Activated CD8-positive, alpha-beta T cell treated with anti-CD3 and anti-CD28 coated beads for 36 hours (primary cell): ENCODE measurements at regions not wholly inside any gene's neighbourhood (a gene's known extent, or its start where the extent isn't known, plus 50 kb on each side); places are given as distances from the start of the nearest gene placed in this dataset.

ENCODE experiments used
- ATAC-seq: fragments of 200-7000 bp; cut with Tn5 transposase; one replicate; pipeline ENCODE4 v1.10.0; 2021; ENCODE audit warnings: mild to moderate bottlenecking, moderate library complexity
- CTCF ChIA-PET: fragments of 350-600 bp; sonication (Branson Sonifier 250); formaldehyde crosslinking; loops from one replicate; lab custom pipeline; 2021; ENCODE audit warnings: antibody characterized with exemption; lab: Charles Lee
- POLR2A ChIA-PET: fragments of 350-600 bp; sonication (Branson Sonifier 250); formaldehyde crosslinking; loops from one replicate; lab custom pipeline; 2021; ENCODE audit warnings: antibody characterized with exemption; lab: Charles Lee
- DNase-seq: peaks from one replicate; pipeline ENCODE4 v3.0.0-alpha.2; 2020
- H3K27ac Mint-ChIP-seq: one replicate; pipeline ENCODE4 v1.8.0; 2021; ENCODE audit warnings: mild to moderate bottlenecking, mixed read lengths
- H3K27me3 Mint-ChIP-seq: one replicate; pipeline ENCODE4 v1.8.0; 2021; ENCODE audit warnings: mixed read lengths
- H3K36me3 Mint-ChIP-seq: one replicate; pipeline ENCODE4 v1.8.0; 2021; ENCODE audit warnings: low read depth, mixed read lengths
- H3K4me1 Mint-ChIP-seq: one replicate; pipeline ENCODE4 v1.8.0; 2021; ENCODE audit warnings: low read depth, mixed read lengths
- H3K4me3 Mint-ChIP-seq: one replicate; pipeline ENCODE4 v1.8.0; 2021; ENCODE audit warnings: mild to moderate bottlenecking, moderate library complexity, mixed read lengths
- H3K9me3 Mint-ChIP-seq: one replicate; pipeline ENCODE4 v1.8.0; 2021; ENCODE audit warnings: mixed read lengths
- intact Hi-C: fragments of 100-400 bp; cut with micrococcal nuclease; formaldehyde crosslinking; loops from one replicate; pipeline ENCODE4 v1.10.0; 2022
- TF ChIP-seq, protein P1 (sequence below): fragments of 200-600 bp; IDR thresholded peaks from one replicate; pipeline ENCODE4 v1.8.0; 2022; ENCODE audit warnings: antibody characterized with exemption, mild to moderate bottlenecking

DNA sequence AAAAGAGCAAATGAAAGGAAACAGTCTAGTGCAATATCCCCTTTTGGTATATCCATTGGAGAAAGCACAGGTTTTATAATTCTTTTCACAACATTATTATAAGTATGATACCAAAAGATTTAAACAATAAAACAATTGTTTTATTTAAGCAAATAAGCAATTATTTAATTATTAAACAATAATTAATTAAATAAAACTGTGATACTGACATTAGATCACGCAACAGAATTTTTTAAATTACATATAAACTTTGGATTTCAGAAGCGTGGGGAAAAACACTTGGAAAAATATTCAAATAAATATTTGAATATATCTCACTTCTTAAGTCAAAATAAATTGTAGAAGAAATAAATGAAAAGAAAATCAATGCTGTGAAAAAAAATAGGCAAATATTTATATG, 76.2 kb upstream of the STXBP5 start:
- no peak for DNase-seq
- no peaks in the 10 kb centered on the region for H3K36me3 Mint-ChIP-seq
- ChIA-PET CTCF (no interaction called here), POLR2A (no interaction called here)
- H3K4me3 Mint-ChIP-seq, result no peak overlapping the region
- H3K27me3 Mint-ChIP-seq, result peaks cover 3% of the 10 kb centered on the region
- no peak overlapping the region for H3K27ac Mint-ChIP-seq
- ATAC-seq, result no peak
- intact Hi-C loops, result no loop called here
- H3K4me1 Mint-ChIP-seq, result peaks cover 5% of the 10 kb centered on the region
- H3K9me3 Mint-ChIP-seq, result no peaks in the 10 kb centered on the region
- TF ChIP-seq, protein P1, sequence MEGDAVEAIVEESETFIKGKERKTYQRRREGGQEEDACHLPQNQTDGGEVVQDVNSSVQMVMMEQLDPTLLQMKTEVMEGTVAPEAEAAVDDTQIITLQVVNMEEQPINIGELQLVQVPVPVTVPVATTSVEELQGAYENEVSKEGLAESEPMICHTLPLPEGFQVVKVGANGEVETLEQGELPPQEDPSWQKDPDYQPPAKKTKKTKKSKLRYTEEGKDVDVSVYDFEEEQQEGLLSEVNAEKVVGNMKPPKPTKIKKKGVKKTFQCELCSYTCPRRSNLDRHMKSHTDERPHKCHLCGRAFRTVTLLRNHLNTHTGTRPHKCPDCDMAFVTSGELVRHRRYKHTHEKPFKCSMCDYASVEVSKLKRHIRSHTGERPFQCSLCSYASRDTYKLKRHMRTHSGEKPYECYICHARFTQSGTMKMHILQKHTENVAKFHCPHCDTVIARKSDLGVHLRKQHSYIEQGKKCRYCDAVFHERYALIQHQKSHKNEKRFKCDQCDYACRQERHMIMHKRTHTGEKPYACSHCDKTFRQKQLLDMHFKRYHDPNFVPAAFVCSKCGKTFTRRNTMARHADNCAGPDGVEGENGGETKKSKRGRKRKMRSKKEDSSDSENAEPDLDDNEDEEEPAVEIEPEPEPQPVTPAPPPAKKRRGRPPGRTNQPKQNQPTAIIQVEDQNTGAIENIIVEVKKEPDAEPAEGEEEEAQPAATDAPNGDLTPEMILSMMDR, result no peak

- H3K36me3 Mint-ChIP-seq, result no peaks in the 10 kb centered on the region
- H3K27me3 Mint-ChIP-seq, result peaks cover 2% of the 10 kb centered on the region
- peaks cover 11% of the 10 kb centered on the region for H3K4me1 Mint-ChIP-seq
- H3K9me3 Mint-ChIP-seq, result no peaks in the 10 kb centered on the region
- no peak for DNase-seq
- no peak for ATAC-seq
- TF ChIP-seq, protein P1, result no peak
- H3K4me3 Mint-ChIP-seq, result no peak overlapping the region
- intact Hi-C loops, result no loop called here
- no peak overlapping the region for H3K27ac Mint-ChIP-seq
- ChIA-PET POLR2A (no interaction called here), CTCF (interaction anchor here (1.6 kb wide), 1 partner anchor 13 kb away, joined by 3 read pairs; no protein-coding TSS in a partner anchor)
Measured at GRCh38 chr6:147131532-147132128, 72.6 kb upstream of the STXBP5 start.

GRCh38 chr6:147132889-147133288, 71.3 kb upstream of the STXBP5 start:
- Mint-ChIP-seq H3K36me3 (no peaks in the 10 kb centered on the region), H3K4me3 (no peak overlapping the region), H3K27me3 (peaks cover 2% of the 10 kb centered on the region), H3K27ac (no peak overlapping the region), H3K9me3 (no peaks in the 10 kb centered on the region), H3K4me1 (peaks cover 11% of the 10 kb centered on the region)
- CTCF ChIA-PET, result interaction anchor here (1.6 kb wide), 1 partner anchor 11 kb away, joined by 3 read pairs; no protein-coding TSS in a partner anchor
- TF ChIP-seq, protein P1, result no peak
- intact Hi-C loops, result no loop called here
- POLR2A ChIA-PET, result no interaction called here
- no peak for ATAC-seq
- DNase-seq, result no peak

DNA sequence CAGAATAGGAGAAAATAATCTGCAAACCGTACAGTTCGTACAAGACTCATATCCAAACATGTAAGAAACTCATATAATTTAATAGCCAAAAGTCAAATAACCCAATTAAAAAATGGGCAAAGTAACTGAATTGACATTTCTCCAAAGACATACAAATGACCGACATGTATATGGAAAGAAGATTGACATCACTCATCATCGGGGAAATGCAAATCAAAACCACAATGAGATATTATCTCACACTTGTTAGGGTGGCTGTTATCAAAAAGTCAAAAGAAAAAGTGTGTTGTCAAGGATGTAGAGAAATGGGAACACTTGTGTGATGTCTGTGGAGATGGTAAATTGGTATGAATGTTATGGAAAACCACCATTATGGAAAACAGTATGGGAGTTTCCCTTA, 70.5 kb upstream of the STXBP5 start:
- Mint-ChIP-seq H3K9me3 (no peaks in the 10 kb centered on the region), H3K27ac (no peak overlapping the region), H3K4me3 (no peak overlapping the region), H3K36me3 (no peaks in the 10 kb centered on the region), H3K4me1 (peaks cover 11% of the 10 kb centered on the region), H3K27me3 (peaks cover 2% of the 10 kb centered on the region)
- intact Hi-C loops, result no loop called here
- no peak for ATAC-seq
- TF ChIP-seq, protein P1, result no peak
- POLR2A ChIA-PET, result no interaction called here
- CTCF ChIA-PET, result no interaction called here
- DNase-seq, result no peak

- DNase-seq (no peak), ATAC-seq (no peak)
- Mint-ChIP-seq H3K27ac (no peak overlapping the region), H3K9me3 (no peaks in the 10 kb centered on the region), H3K4me1 (peaks cover 11% of the 10 kb centered on the region), H3K36me3 (no peaks in the 10 kb centered on the region), H3K27me3 (peaks cover 2% of the 10 kb centered on the region), H3K4me3 (no peak overlapping the region)
- intact Hi-C loops, result no loop called here
- TF ChIP-seq, protein P1, result no peak
- POLR2A ChIA-PET, result no interaction called here
- CTCF ChIA-PET, result no interaction called here
Measured at GRCh38 chr6:147135211-147135681, 69.0 kb upstream of the STXBP5 start.
